CD14-positive monocyte (primary cell): ENCODE measurements at regions not wholly inside any gene's neighbourhood (a gene's known extent, or its start where the extent isn't known, plus 50 kb on each side); places are given as distances from the start of the nearest gene placed in this dataset.

Experiments
- DNase-seq, 3 donors: peaks; one replicate each; pipeline ENCODE4 v3.0.0-alpha.2; 2011 to 2022
- H2AFZ ChIP-seq: 2 replicates; pipeline ENCODE4 v1.6.0; 2012; ENCODE audit warnings: mild to moderate bottlenecking, low read depth, low read length, inconsistent platforms; ENCODE audit not compliant: insufficient read depth, poor library complexity, severe bottlenecking
- H3K27ac ChIP-seq, 2 donors: 1 replicate in 1 of 2; 2 replicates in 1 of 2; pipeline ENCODE4 v1.5.1; 2012 to 2013; ENCODE audit warnings: low read length in 2 of 2, control low read depth in 1 of 2, inconsistent platforms in 1 of 2, low read depth in 1 of 2, mild to moderate bottlenecking in 1 of 2
- H3K27me3 ChIP-seq, 2 donors: one replicate each; pipeline versions ENCODE4 v1.6.0 to v1.6.1; 2011 to 2013; ENCODE audit warnings: low read length in 2 of 2; ENCODE audit not compliant: control insufficient read depth in 2 of 2, insufficient read depth in 2 of 2
- H3K36me3 ChIP-seq, 2 donors: replicated peaks in 1 of 2; 1 replicate in 1 of 2; 2 replicates in 1 of 2; pipeline versions ENCODE4 v1.5.1 to v1.6.1; 2012 to 2013; ENCODE audit warnings: low read length in 2 of 2, control low read depth in 1 of 2, inconsistent platforms in 1 of 2, mild to moderate bottlenecking in 1 of 2; ENCODE audit not compliant: insufficient read depth in 2 of 2, control insufficient read depth in 1 of 2
- H3K4me1 ChIP-seq, 2 donors: 1 replicate in 1 of 2; 2 replicates in 1 of 2; pipeline versions ENCODE4 v1.5.1 to v1.6.1; 2012 to 2013; ENCODE audit warnings: low read length in 2 of 2, control low read depth in 1 of 2, inconsistent platforms in 1 of 2, mild to moderate bottlenecking in 1 of 2, moderate library complexity in 1 of 2; ENCODE audit not compliant: insufficient read depth in 2 of 2, control insufficient read depth in 1 of 2
- H3K4me2 ChIP-seq: replicated peaks from 2 replicates; pipeline ENCODE3; 2012; ENCODE audit warnings: low read length, moderate library complexity, mild to moderate bottlenecking; ENCODE audit not compliant: poor library complexity, severe bottlenecking; ENCODE audit errors: extremely low read depth
- H3K4me3 ChIP-seq, 3 experiments: fragments of 200-600 bp in 1 of 3; sonication (generic) in 1 of 3; replicated peaks in 1 of 3; 1 replicate in 2 of 3; 2 replicates in 1 of 3; pipeline ENCODE4 v1.5.1; 2011 to 2013; ENCODE audit warnings: low read length in 3 of 3, mild to moderate bottlenecking in 3 of 3, control low read depth in 2 of 3, low read depth in 2 of 3, inconsistent platforms in 1 of 3, moderate library complexity in 1 of 3
- H3K79me2 ChIP-seq: 2 replicates; pipeline ENCODE4 v1.6.0; 2012; ENCODE audit warnings: mild to moderate bottlenecking, control low read depth, inconsistent platforms, low read length, moderate library complexity; ENCODE audit not compliant: insufficient read depth
- H3K9ac ChIP-seq: 2 replicates; pipeline ENCODE4 v1.6.0; 2017; ENCODE audit warnings: low read length, mild to moderate bottlenecking; ENCODE audit not compliant: insufficient read depth, poor library complexity, severe bottlenecking
- H3K9me3 ChIP-seq, 2 donors: replicated peaks in 1 of 2; 1 replicate in 1 of 2; 2 replicates in 1 of 2; pipeline versions ENCODE4 v1.5.1 to v1.6.1; 2012 to 2013; ENCODE audit warnings: low read length in 2 of 2, control low read depth in 1 of 2; ENCODE audit not compliant: control insufficient read depth in 1 of 2, insufficient read depth in 1 of 2
- H4K20me1 ChIP-seq: 2 replicates; pipeline ENCODE4 v1.6.0; 2012; ENCODE audit warnings: mild to moderate bottlenecking, low read length, control low read depth, moderate library complexity; ENCODE audit not compliant: insufficient read depth
- H3K27ac Mint-ChIP-seq, 7 donors: one replicate each; pipeline ENCODE4 v1.8.0; 2020; ENCODE audit warnings: mild to moderate bottlenecking in 7 of 7, mixed read lengths in 7 of 7, moderate library complexity in 6 of 7, inconsistent platforms in 2 of 7
- H3K27me3 Mint-ChIP-seq, 3 donors: one replicate each; pipeline ENCODE4 v1.8.0; 2021 to 2022; ENCODE audit warnings: low read depth in 3 of 3, mild to moderate bottlenecking in 3 of 3, mixed read lengths in 3 of 3, moderate library complexity in 3 of 3, inconsistent platforms in 1 of 3
- H3K36me3 Mint-ChIP-seq, 2 donors: one replicate each; pipeline ENCODE4 v1.8.0; 2020; ENCODE audit warnings: mixed read lengths in 2 of 2, inconsistent platforms in 1 of 2, mild to moderate bottlenecking in 1 of 2
- H3K4me1 Mint-ChIP-seq: one replicate; pipeline ENCODE4 v1.8.0; 2020; ENCODE audit warnings: mild to moderate bottlenecking, mixed read lengths
- H3K4me3 Mint-ChIP-seq, 2 donors: one replicate each; pipeline ENCODE4 v1.8.0; 2020; ENCODE audit warnings: mild to moderate bottlenecking in 2 of 2, mixed read lengths in 2 of 2, moderate library complexity in 1 of 2
- H3K9me3 Mint-ChIP-seq, 7 donors: one replicate each; pipeline ENCODE4 v1.8.0; 2020 to 2022; ENCODE audit warnings: mixed read lengths in 7 of 7, mild to moderate bottlenecking in 6 of 7, moderate library complexity in 6 of 7, inconsistent platforms in 2 of 7
- WGBS: methylation state at CpG from one replicate; pipeline ENCODE4 v1.1.5; 2013; ENCODE audit warnings: missing lambda C conversion rate; ENCODE audit not compliant: insufficient coverage; 5-methylcytosine and 5-hydroxymethylcytosine counted together
- intact Hi-C, 2 donors: fragments of 100-400 bp; cut with micrococcal nuclease; formaldehyde crosslinking; loops; one replicate each; pipeline versions ENCODE4 v1.15.0 to v1.15.1; 2023
- TF ChIP-seq, protein P1 (sequence below): fragments of 200-600 bp; IDR thresholded peaks from one replicate; pipeline ENCODE4 v1.8.0; 2022; ENCODE audit warnings: antibody characterized with exemption, mild to moderate bottlenecking

DNA sequence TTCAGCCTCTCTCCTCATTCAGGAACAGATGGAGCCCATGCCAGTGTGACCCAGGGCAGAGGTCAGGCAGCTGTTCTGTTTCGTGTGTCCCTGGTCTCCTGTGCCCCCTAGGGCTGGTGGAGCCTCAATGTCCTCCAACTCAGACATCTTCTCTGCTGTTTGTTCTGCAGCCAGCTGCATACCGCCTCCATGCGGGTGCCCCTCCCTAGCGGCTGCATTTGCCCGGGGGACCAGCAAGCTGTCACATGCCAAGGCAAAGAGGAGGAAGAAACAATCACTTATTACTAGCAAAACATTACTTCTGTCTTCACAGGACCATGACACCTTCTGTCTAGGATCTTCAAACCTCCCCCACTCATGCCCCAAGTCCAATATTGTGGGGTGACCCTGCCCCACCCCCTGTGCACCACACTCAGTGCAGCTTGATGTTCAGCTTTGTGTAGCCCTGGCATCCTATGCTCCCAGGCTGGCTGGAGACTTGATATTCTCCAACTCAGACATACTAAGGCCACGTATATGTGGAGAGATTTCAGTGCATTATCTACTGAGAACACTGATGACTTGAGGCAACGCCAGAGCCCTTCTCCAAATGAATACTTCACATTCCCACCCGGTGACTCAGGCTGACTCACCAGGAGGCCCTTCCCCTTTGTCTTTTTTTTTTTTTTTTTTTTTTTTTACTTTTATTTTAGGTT, 188.9 kb downstream of the SKIDA1 start:
- H3K4me3 ChIP-seq, result no peak overlapping the region
- H3K27ac Mint-ChIP-seq, result no peak overlapping the region
- no peak overlapping the region for H3K4me2 ChIP-seq
- no peaks in the 10 kb centered on the region for H4K20me1 ChIP-seq
- WGBS, result 100% methylated on average over 1 of the region's 8 CpGs
- DNase-seq, result peak in 1 of 3 donors; percentile 23
- peaks cover 0 to 3% (median 0%) of the 10 kb centered on the region in 3 donors for H3K27me3 Mint-ChIP-seq
- intact Hi-C loops, result no loop called here
- H3K9me3 Mint-ChIP-seq, result peaks cover 0 to 8% (median 0%) of the 10 kb centered on the region in 7 donors
- no peak overlapping the region for H3K27ac ChIP-seq
- H3K36me3 Mint-ChIP-seq, result no peaks in the 10 kb centered on the region
- H3K4me1 Mint-ChIP-seq, result peaks cover 1% of the 10 kb centered on the region
- H3K4me1 ChIP-seq, result no peaks in the 10 kb centered on the region
- no peak overlapping the region for H3K4me3 Mint-ChIP-seq
- H3K27me3 ChIP-seq, result no peaks in the 10 kb centered on the region
- no peaks in the 10 kb centered on the region for H3K9me3 ChIP-seq
- H3K36me3 ChIP-seq, result no peaks in the 10 kb centered on the region
- no peaks in the 10 kb centered on the region for H3K79me2 ChIP-seq
- H2AFZ ChIP-seq, result no peak overlapping the region
- TF ChIP-seq, protein P1, sequence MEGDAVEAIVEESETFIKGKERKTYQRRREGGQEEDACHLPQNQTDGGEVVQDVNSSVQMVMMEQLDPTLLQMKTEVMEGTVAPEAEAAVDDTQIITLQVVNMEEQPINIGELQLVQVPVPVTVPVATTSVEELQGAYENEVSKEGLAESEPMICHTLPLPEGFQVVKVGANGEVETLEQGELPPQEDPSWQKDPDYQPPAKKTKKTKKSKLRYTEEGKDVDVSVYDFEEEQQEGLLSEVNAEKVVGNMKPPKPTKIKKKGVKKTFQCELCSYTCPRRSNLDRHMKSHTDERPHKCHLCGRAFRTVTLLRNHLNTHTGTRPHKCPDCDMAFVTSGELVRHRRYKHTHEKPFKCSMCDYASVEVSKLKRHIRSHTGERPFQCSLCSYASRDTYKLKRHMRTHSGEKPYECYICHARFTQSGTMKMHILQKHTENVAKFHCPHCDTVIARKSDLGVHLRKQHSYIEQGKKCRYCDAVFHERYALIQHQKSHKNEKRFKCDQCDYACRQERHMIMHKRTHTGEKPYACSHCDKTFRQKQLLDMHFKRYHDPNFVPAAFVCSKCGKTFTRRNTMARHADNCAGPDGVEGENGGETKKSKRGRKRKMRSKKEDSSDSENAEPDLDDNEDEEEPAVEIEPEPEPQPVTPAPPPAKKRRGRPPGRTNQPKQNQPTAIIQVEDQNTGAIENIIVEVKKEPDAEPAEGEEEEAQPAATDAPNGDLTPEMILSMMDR, result no peak
- no peak overlapping the region for H3K9ac ChIP-seq

DNA sequence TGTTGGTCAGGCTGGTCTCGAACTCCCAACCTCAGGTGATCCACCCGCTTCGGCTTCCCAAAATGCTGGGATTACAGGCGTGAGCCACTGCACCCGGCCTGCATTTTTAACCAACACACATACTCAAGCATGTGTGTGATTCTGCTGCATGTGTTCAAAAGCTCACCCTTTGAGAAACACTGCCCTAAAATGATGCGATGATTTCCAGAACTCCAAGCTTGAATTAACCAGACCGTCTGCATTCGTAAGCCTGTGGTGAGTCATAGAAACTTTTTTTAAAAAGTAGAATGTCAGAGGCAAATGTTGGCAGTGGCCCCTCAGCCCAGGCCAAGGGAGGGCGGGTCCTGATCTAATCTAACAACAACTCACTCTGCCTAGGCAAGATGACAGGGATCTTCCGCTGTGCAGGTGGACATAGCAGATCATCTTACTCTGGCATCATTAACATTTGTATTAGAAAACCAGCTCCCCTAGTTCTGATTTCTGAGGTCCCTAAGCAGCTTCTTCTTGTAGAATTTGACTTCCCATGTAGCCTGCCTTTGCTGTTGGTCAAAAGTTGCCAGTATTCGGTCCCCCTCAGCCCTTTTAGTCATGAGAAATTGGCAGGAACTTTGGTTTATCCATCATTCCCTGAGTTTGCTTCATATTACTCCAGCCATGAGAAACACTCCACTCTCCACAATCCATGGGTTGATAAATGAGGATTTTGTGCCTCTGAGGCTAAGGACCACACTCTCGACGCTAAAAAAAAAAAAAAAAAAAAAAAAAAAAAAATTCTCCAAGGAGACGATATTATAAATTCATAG, 190.4 kb downstream of the SKIDA1 start:
- intact Hi-C loops, result no loop called here
- 94% methylated on average over 5 of the region's 14 CpGs for WGBS

More for the DNA sequence above, 190.4 kb downstream of the SKIDA1 start:
- Histone ChIP-seq H4K20me1 (no peaks in the 10 kb centered on the region), H3K36me3 (no peaks in the 10 kb centered on the region), H3K4me3 (no peak overlapping the region), H3K27ac (no peak overlapping the region), H3K27me3 (no peaks in the 10 kb centered on the region), H2AFZ (no peak overlapping the region), H3K4me2 (no peak overlapping the region), H3K79me2 (no peaks in the 10 kb centered on the region), H3K9ac (no peak overlapping the region), H3K9me3 (no peaks in the 10 kb centered on the region), H3K4me1 (no peaks in the 10 kb centered on the region)
- no peaks in the 10 kb centered on the region for H3K36me3 Mint-ChIP-seq
- H3K4me1 Mint-ChIP-seq, result peaks cover 1% of the 10 kb centered on the region
- peaks cover 0 to 3% (median 0%) of the 10 kb centered on the region in 3 donors for H3K27me3 Mint-ChIP-seq
- TF ChIP-seq, protein P1, result no peak
- H3K9me3 Mint-ChIP-seq, result peaks cover 0 to 8% (median 0%) of the 10 kb centered on the region in 7 donors
- H3K4me3 Mint-ChIP-seq, result no peak overlapping the region
- no peak overlapping the region for H3K27ac Mint-ChIP-seq
- no peak for DNase-seq
